ENCODE measurements at regions not wholly inside any gene's neighbourhood (a gene's known extent, or its start where the extent isn't known, plus 50 kb on each side); places are given as distances from the start of the nearest gene placed in this dataset.

DNA sequence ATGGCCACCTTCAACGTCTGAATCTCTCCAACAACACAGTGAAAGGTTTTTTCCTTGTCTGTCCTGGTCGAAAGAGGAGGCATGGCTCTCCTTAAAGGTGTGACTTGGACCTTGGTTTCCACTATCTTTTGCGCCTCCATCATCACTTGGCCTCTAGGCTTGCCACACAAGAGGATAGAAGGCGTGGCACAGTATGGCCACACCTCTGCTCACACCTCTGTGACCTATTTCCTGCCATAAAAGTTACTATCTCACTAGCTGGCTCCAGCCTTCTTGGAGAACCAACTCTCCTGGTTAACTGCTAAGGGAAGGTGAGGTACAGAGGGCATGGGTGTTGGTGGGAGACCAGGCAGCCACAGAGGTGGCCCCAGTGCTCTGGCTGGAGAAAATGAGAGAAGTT lies 165.9 kb downstream of the UXS1 start:
- BruUV-seq (replicated peaks) = no TSS peak
- no peaks in the 10 kb centered on the region for H3K79me2 ChIP-seq (ENCODE audit: control insufficient read depth, insufficient read depth, low read length)
- no peak for FAIRE-seq
- H3K9me1 ChIP-seq (ENCODE audit: control insufficient read depth, insufficient read depth, low read length) = no peaks in the 10 kb centered on the region
- CTCF ChIA-PET (ENCODE audit: low intra/inter-chr PET ratio) = no interaction called here
- no peaks in the 10 kb centered on the region for H3K36me3 ChIP-seq (ENCODE audit: control insufficient read depth, insufficient read depth, low read length)
- H3K27me3 ChIP-seq (ENCODE audit: control insufficient read depth in 2 of 2, insufficient read depth in 2 of 2, low read length in 2 of 2) = peaks cover 2 to 26% of the 10 kb centered on the region in 2 experiments; a peak in 3 of 5 replicates
- H3K4me3 ChIP-seq = no peak overlapping the region
- DNase-seq (ENCODE audit: extremely low read depth in 1 of 4, low spot score in 3 of 4) = no peak
- intact Hi-C loops (cut with micrococcal nuclease) = no loop called here
- in situ Hi-C loops (cut with MboI) = no loop called here
- POLR2A ChIA-PET = no interaction called here
- 0 out of 3 replicates have a peak, but pooled peaks have one; percentile 33 for ATAC-seq
- H3K27ac ChIP-seq (ENCODE audit: extremely low read depth, low read depth, low read length) = no peak overlapping the region
- H3K9me3 ChIP-seq (replicated peaks; ENCODE audit: control insufficient read depth, insufficient read depth, low read depth, low read length) = no peaks in the 10 kb centered on the region
- TF ChIP-seq NFYB (IDR thresholded peaks at IDR 0.05; ENCODE audit: extremely low read depth, insufficient read length) (no peak), MYBL2 (IDR thresholded peaks at IDR 0.05; ENCODE audit: low read depth) (no peak), MYBL2 (CRISPR knock-in tag; IDR thresholded peaks at IDR 0.05; ENCODE audit: borderline replicate concordance) (no peak), KLF13 (tag; IDR thresholded peaks at IDR 0.05; ENCODE audit: borderline replicate concordance, low read depth) (no peak), PYGO2 (tag; IDR thresholded peaks at IDR 0.05) (no peak), STAT5A (IDR thresholded peaks at IDR 0.05; ENCODE audit: borderline replicate concordance, low read length) (no peak), ARID1B (IDR thresholded peaks at IDR 0.05) (no peak), NR2C1 (IDR thresholded peaks at IDR 0.05) (no peak), NR2C1 (tag; IDR thresholded peaks at IDR 0.05) (no peak)
- H3K4me1 ChIP-seq (replicated peaks in 1 of 2; ENCODE audit: control insufficient read depth in 2 of 2, insufficient read depth in 2 of 2, low read length in 2 of 2) = no peaks in the 10 kb centered on the region
- H3K9ac ChIP-seq (ENCODE audit: insufficient read depth in 1 of 2, low read depth in 2 of 2, low read length in 2 of 2) = no peak overlapping the region
- H4K20me1 ChIP-seq (replicated peaks; ENCODE audit: control insufficient read depth, insufficient read depth, low read length) = no peaks in the 10 kb centered on the region
- H2AFZ ChIP-seq (ENCODE audit: low read depth, low read length) = no peak overlapping the region
- H3K4me2 ChIP-seq (ENCODE audit: insufficient read depth, low read length) = no peak overlapping the region
- WGBS (ENCODE audit: insufficient coverage, low coverage, missing lambda C conversion rate) = 3% methylated on average over 4 of the region's 4 CpGs
